Stomach (tissue), 8 donors: ENCODE measurements at regions not wholly inside any gene's neighbourhood (a gene's known extent, or its start where the extent isn't known, plus 50 kb on each side); places are given as distances from the start of the nearest gene placed in this dataset.

ENCODE experiments used
- DNase-seq, 2 donors: peaks; one replicate each; pipeline versions ENCODE4 v3.0.0 to v3.0.0-alpha.2; 2013 to 2019
- H3K27ac ChIP-seq, 5 donors: fragments of 200-600 bp in 4 of 5; sonication (generic) in 4 of 5; one replicate each; pipeline ENCODE4 v1.5.1; 2013 to 2019; ENCODE audit warnings: mild to moderate bottlenecking in 1 of 5, moderate library complexity in 1 of 5
- H3K27me3 ChIP-seq, 3 donors: fragments of 200-600 bp; sonication (generic); one replicate each; pipeline ENCODE4 v1.5.1; 2017 to 2019; ENCODE audit warnings: mixed run types in 1 of 3
- H3K36me3 ChIP-seq, 4 donors: fragments of 200-600 bp; sonication (generic); 1 replicate in 3 of 4; 2 replicates in 1 of 4; pipeline ENCODE4 v1.5.1; 2016 to 2019
- H3K4me1 ChIP-seq, 4 donors: fragments of 200-600 bp; sonication (generic); one replicate each; pipeline ENCODE4 v1.5.1; 2016 to 2019
- H3K4me3 ChIP-seq, 4 donors: fragments of 200-600 bp; sonication (generic) in 3 of 4; one replicate each; pipeline ENCODE4 v1.5.1; 2016 to 2019; ENCODE audit warnings: mild to moderate bottlenecking in 1 of 4
- H3K9me3 ChIP-seq, 4 donors: fragments of 200-600 bp; sonication (generic); one replicate each; pipeline ENCODE4 v1.5.1; 2016 to 2019
- CTCF ChIP-seq, 7 experiments: fragments of 450-650 bp in 4 of 7; fragments of 200-600 bp in 3 of 7; sonication (generic) in 3 of 7; IDR thresholded peaks; one replicate each; pipeline ENCODE4 v1.5.1; 2016 to 2019; ENCODE audit warnings: antibody characterized with exemption in 7 of 7, control low read depth in 2 of 7, mild to moderate bottlenecking in 1 of 7
- EP300 ChIP-seq: sonication (generic); formaldehyde crosslinking; IDR thresholded peaks from one replicate; pipeline ENCODE4 v1.6.1; 2017; ENCODE audit warnings: antibody characterized with exemption
- POLR2A ChIP-seq, 4 donors: fragments of 450-650 bp; IDR thresholded peaks; one replicate each; pipeline ENCODE4 v1.6.1; 2016; ENCODE audit warnings: antibody characterized with exemption in 4 of 4, control low read depth in 2 of 4, mild to moderate bottlenecking in 1 of 4, moderate library complexity in 1 of 4
- POLR2AphosphoS5 ChIP-seq, 3 donors: sonication (generic); formaldehyde crosslinking; IDR thresholded peaks; one replicate each; pipeline ENCODE4 v1.6.1; 2016; ENCODE audit warnings: antibody characterized with exemption in 3 of 3
- WGBS, 5 donors: extraction: QIAGEN DNeasy Blood & Tissue Kit in 3 of 5; methylation state at CpG; one replicate each; pipeline versions ENCODE4 v1.1.5 to v1.1.7; 2013 to 2018; 5-methylcytosine and 5-hydroxymethylcytosine counted together
- intact Hi-C: fragments of 100-400 bp; cut with DNase I; formaldehyde crosslinking; loops from one replicate; pipeline ENCODE4 v1.15.1; 2023; ENCODE audit warnings: low total_unique reads
- donor health status: healthy with polysubstance abuse.
- donor health status: Bipolar disorder and iron deficiency.
- donor health status: healthy.

DNA sequence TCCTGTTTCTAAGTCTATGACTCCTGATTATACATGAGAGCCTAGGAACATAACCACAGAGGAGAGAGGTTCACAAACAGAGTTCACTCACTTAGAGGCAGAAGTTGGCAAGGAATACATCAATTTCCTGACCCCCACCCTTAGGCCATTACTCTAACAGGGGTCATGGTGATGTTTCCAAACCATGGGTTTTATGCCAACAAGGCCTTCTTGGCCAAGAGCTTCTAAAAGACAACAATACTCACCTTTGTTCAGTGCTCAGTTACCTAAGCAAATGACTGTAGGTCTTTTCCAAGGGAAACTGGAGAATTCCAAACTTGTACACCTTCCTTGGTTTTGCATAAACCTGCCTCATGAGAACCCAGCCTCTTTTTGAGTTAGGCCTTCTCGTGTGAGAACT, 52.6 kb downstream of the ERICH4 start:
- TF ChIP-seq POLR2A (IDR thresholded peaks at IDR 0.05): no peak
- no peak for TF ChIP-seq CTCF (IDR thresholded peaks at IDR 0.05)
- no peak for TF ChIP-seq POLR2AphosphoS5 (IDR thresholded peaks at IDR 0.05)
- no peak for TF ChIP-seq EP300
- 6 to 40% (median 15%) methylated on average over 1 of the region's 1 CpG for WGBS, 5 donors
- intact Hi-C loops: no loop called here

GRCh38 chr19:41499899-41500298, 56.9 kb downstream of the ERICH4 start:
- Histone ChIP-seq H3K27me3 (peaks cover 0 to 64% (median 11%) of the 10 kb centered on the region in 3 donors), H3K4me3 (peak overlapping the region; percentile 8 to 30 (median 21)), H3K4me1 (no peaks in the 10 kb centered on the region), H3K27ac (peak overlapping the region; percentile 4 to 70 (median 63)), H3K36me3 (no peaks in the 10 kb centered on the region), H3K9me3 (no peaks in the 10 kb centered on the region)
- no peak for DNase-seq
- WGBS, 5 donors: 73 to 88% (median 87%) methylated on average over 10 of the region's 10 CpGs
- TF ChIP-seq EP300: no peak
- TF ChIP-seq POLR2AphosphoS5 (IDR thresholded peaks at IDR 0.05): no peak
- TF ChIP-seq CTCF (IDR thresholded peaks at IDR 0.05): no peak
- TF ChIP-seq POLR2A (IDR thresholded peaks at IDR 0.05): no peak
- intact Hi-C loops: no loop called here

More for the DNA sequence above, 52.6 kb downstream of the ERICH4 start:
- Histone ChIP-seq H3K27ac (no peak overlapping the region), H3K4me1 (no peaks in the 10 kb centered on the region), H3K36me3 (no peaks in the 10 kb centered on the region), H3K4me3 (no peak overlapping the region), H3K9me3 (peaks cover 0 to 3% (median 0%) of the 10 kb centered on the region in 4 donors), H3K27me3 (peaks cover 0 to 33% (median 5%) of the 10 kb centered on the region in 3 donors)
- DNase-seq: no peak

GRCh38 chr19:41500443-41500842, 57.5 kb downstream of the ERICH4 start:
- intact Hi-C loops: no loop called here

GRCh38 chr19:41501854-41502253, 58.9 kb downstream of the ERICH4 start:
- TF ChIP-seq POLR2A (IDR thresholded peaks at IDR 0.05) (no peak), POLR2AphosphoS5 (IDR thresholded peaks at IDR 0.05) (no peak), CTCF (IDR thresholded peaks at IDR 0.05) (no peak), EP300 (no peak)
- Histone ChIP-seq H3K36me3 (no peaks in the 10 kb centered on the region), H3K27ac (peak overlapping the region in 4 of 5 donors; percentile 13 to 43 (median 34)), H3K4me3 (no peak overlapping the region), H3K9me3 (no peaks in the 10 kb centered on the region), H3K27me3 (peaks cover 0 to 79% (median 16%) of the 10 kb centered on the region in 3 donors), H3K4me1 (no peaks in the 10 kb centered on the region)
- no peak for DNase-seq
- WGBS, 5 donors: 41 to 62% (median 54%) methylated on average over 4 of the region's 4 CpGs
- intact Hi-C loops: no loop called here

More at GRCh38 chr19:41500443-41500842, 57.5 kb downstream of the ERICH4 start:
- WGBS, 5 donors: 70 to 93% (median 82%) methylated on average over 9 of the region's 9 CpGs
- Histone ChIP-seq H3K27me3 (peaks cover 0 to 69% (median 16%) of the 10 kb centered on the region in 3 donors), H3K36me3 (no peaks in the 10 kb centered on the region), H3K4me1 (no peaks in the 10 kb centered on the region), H3K9me3 (no peaks in the 10 kb centered on the region), H3K27ac (peak overlapping the region; percentile 51 to 70 (median 69)), H3K4me3 (peak overlapping the region in 3 of 4 donors; percentile 8 to 30 (median 20))
- no peak for TF ChIP-seq POLR2A (IDR thresholded peaks at IDR 0.05)
- TF ChIP-seq CTCF (IDR thresholded peaks at IDR 0.05): no peak
- peak in 2 of 3 donors; percentile 47 to 73 for TF ChIP-seq POLR2AphosphoS5 (IDR thresholded peaks at IDR 0.05)
- no peak for TF ChIP-seq EP300
- DNase-seq: no peak
